CD4-positive, alpha-beta T cell (primary cell): ENCODE measurements at regions not wholly inside any gene's neighbourhood (a gene's known extent, or its start where the extent isn't known, plus 50 kb on each side); places are given as distances from the start of the nearest gene placed in this dataset.

ENCODE experiments used
- ATAC-seq: fragments of 200-7000 bp; cut with Tn5 transposase; one replicate; pipeline ENCODE4 v1.10.0; 2022; ENCODE audit warnings: mild to moderate bottlenecking; ENCODE audit not compliant: poor library complexity
- CTCF ChIA-PET: fragments of 350-600 bp; sonication (Branson Sonifier 250); formaldehyde crosslinking; loops from one replicate; lab custom pipeline; 2021; ENCODE audit warnings: antibody characterized with exemption, inconsistent platforms; lab: Charles Lee
- POLR2A ChIA-PET: fragments of 350-600 bp; sonication (Branson Sonifier 250); formaldehyde crosslinking; loops from one replicate; lab custom pipeline; 2021; ENCODE audit warnings: antibody characterized with exemption, inconsistent platforms; lab: Charles Lee
- DNase-seq, 14 experiments: peaks; one replicate each; pipeline ENCODE4 v3.0.0-alpha.2; 2013 to 2020; ENCODE audit warnings: mixed read lengths in 2 of 14
- H3K27ac ChIP-seq, 2 donors: one replicate each; pipeline versions ENCODE4 v1.5.1 to v1.7.0; 2013; ENCODE audit warnings: low read length in 2 of 2, low read depth in 1 of 2, mild to moderate bottlenecking in 1 of 2
- H3K27me3 ChIP-seq, 2 experiments: 1 replicate in 1 of 2; 2 replicates in 1 of 2; pipeline versions ENCODE4 v1.6.1 to v1.7.0; 2013; ENCODE audit warnings: low read length in 2 of 2, control low read depth in 1 of 2, mild to moderate bottlenecking in 1 of 2, moderate library complexity in 1 of 2; ENCODE audit not compliant: insufficient read depth in 2 of 2, control insufficient read depth in 1 of 2
- H3K36me3 ChIP-seq: one replicate; pipeline ENCODE4 v1.6.1; 2013; ENCODE audit warnings: low read length, control low read depth; ENCODE audit not compliant: insufficient read depth
- H3K4me1 ChIP-seq: one replicate; pipeline ENCODE4 v1.6.1; 2013; ENCODE audit warnings: low read length, control low read depth; ENCODE audit not compliant: insufficient read depth
- H3K4me3 ChIP-seq: one replicate; pipeline ENCODE4 v1.5.1; 2013; ENCODE audit warnings: mild to moderate bottlenecking, low read length, moderate library complexity
- H3K9me3 ChIP-seq, 2 experiments: 1 replicate in 1 of 2; 2 replicates in 1 of 2; pipeline versions ENCODE4 v1.6.1 to v1.7.0; 2013; ENCODE audit warnings: low read length in 2 of 2, mild to moderate bottlenecking in 2 of 2, control low read depth in 1 of 2, moderate library complexity in 1 of 2; ENCODE audit not compliant: control insufficient read depth in 1 of 2, insufficient read depth in 1 of 2
- H3K27ac Mint-ChIP-seq: one replicate; pipeline ENCODE4 v1.8.0; 2020; ENCODE audit warnings: mixed read lengths
- H3K27me3 Mint-ChIP-seq: one replicate; pipeline ENCODE4 v1.8.0; 2021; ENCODE audit warnings: mixed read lengths
- H3K36me3 Mint-ChIP-seq: one replicate; pipeline ENCODE4 v1.8.0; 2021; ENCODE audit warnings: low read depth, mixed read lengths
- H3K4me1 Mint-ChIP-seq: one replicate; pipeline ENCODE4 v1.8.0; 2021; ENCODE audit warnings: low read depth, mixed read lengths
- H3K4me3 Mint-ChIP-seq: one replicate; pipeline ENCODE4 v1.8.0; 2020; ENCODE audit warnings: mild to moderate bottlenecking, mixed read lengths
- H3K9me3 Mint-ChIP-seq: one replicate; pipeline ENCODE4 v1.8.0; 2020; ENCODE audit warnings: mixed read lengths
- intact Hi-C, 2 experiments: fragments of 100-400 bp; cut with DNase I in 1 of 2; cut with micrococcal nuclease in 1 of 2; formaldehyde crosslinking; loops; one replicate each; pipeline versions ENCODE4 v1.15.1 to v1.9.0; 2023 to 2025; cut with DNase I, micrococcal nuclease
- TF ChIP-seq, protein P1 (sequence below): fragments of 200-600 bp; IDR thresholded peaks from one replicate; pipeline ENCODE4 v1.8.0; 2022; ENCODE audit warnings: antibody characterized with exemption, mild to moderate bottlenecking

GRCh38 chr11:128021349-128022006 lies 565.9 kb downstream of the ETS1 start:
- Histone ChIP-seq H3K4me1 (no peaks in the 10 kb centered on the region), H3K36me3 (no peaks in the 10 kb centered on the region), H3K9me3 (no peaks in the 10 kb centered on the region), H3K27ac (no peak overlapping the region), H3K4me3 (no peak overlapping the region), H3K27me3 (peaks cover 0 to 3% of the 10 kb centered on the region in 2 experiments)
- POLR2A ChIA-PET = no interaction called here
- intact Hi-C loops = no loop called here
- Mint-ChIP-seq H3K9me3 (no peaks in the 10 kb centered on the region), H3K27me3 (no peaks in the 10 kb centered on the region), H3K4me1 (no peaks in the 10 kb centered on the region), H3K27ac (no peak overlapping the region), H3K36me3 (no peaks in the 10 kb centered on the region), H3K4me3 (no peak overlapping the region)
- no peak for DNase-seq
- TF ChIP-seq, protein P1, sequence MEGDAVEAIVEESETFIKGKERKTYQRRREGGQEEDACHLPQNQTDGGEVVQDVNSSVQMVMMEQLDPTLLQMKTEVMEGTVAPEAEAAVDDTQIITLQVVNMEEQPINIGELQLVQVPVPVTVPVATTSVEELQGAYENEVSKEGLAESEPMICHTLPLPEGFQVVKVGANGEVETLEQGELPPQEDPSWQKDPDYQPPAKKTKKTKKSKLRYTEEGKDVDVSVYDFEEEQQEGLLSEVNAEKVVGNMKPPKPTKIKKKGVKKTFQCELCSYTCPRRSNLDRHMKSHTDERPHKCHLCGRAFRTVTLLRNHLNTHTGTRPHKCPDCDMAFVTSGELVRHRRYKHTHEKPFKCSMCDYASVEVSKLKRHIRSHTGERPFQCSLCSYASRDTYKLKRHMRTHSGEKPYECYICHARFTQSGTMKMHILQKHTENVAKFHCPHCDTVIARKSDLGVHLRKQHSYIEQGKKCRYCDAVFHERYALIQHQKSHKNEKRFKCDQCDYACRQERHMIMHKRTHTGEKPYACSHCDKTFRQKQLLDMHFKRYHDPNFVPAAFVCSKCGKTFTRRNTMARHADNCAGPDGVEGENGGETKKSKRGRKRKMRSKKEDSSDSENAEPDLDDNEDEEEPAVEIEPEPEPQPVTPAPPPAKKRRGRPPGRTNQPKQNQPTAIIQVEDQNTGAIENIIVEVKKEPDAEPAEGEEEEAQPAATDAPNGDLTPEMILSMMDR = no peak
- ATAC-seq = no peak
- CTCF ChIA-PET = interaction anchor here (1.3 kb wide), 1 partner anchor 136 kb away, joined by 3 read pairs; no protein-coding TSS in a partner anchor

DNA sequence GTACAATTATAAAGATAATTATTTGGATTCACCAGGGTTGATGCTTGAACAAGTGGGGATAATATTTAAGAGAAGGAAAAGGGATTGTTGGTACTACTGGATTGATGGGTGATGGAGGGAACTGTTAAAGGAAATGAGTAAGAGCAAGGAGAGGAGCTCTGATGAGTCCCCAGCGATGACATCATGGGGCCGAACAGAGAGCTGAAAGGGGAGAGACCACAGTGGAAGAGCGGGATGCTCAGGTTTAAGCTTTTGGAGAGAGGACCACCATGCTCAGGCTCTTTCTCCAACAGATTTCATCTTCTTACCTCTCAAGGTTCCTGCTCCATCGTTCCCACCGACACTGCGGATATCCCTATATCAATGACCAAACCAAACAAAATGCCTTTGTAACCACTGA lies 568.7 kb downstream of the ETS1 start:
- TF ChIP-seq, protein P1 = no peak
- Histone ChIP-seq H3K27ac (no peak overlapping the region), H3K9me3 (no peaks in the 10 kb centered on the region), H3K4me1 (no peaks in the 10 kb centered on the region), H3K27me3 (no peaks in the 10 kb centered on the region), H3K36me3 (no peaks in the 10 kb centered on the region), H3K4me3 (no peak overlapping the region)
- Mint-ChIP-seq H3K27me3 (no peaks in the 10 kb centered on the region), H3K9me3 (no peaks in the 10 kb centered on the region), H3K36me3 (no peaks in the 10 kb centered on the region), H3K4me3 (no peak overlapping the region), H3K27ac (no peak overlapping the region), H3K4me1 (no peaks in the 10 kb centered on the region)
- intact Hi-C loops = no loop called here
- DNase-seq (no peak), ATAC-seq (no peak)
- ChIA-PET CTCF (interaction anchor here (0.7 to 1.5 kb wide), 2 partner anchors 139 to 212 kb away, joined by 3 to 4 read pairs; no protein-coding TSS in a partner anchor), POLR2A (no interaction called here)

DNA sequence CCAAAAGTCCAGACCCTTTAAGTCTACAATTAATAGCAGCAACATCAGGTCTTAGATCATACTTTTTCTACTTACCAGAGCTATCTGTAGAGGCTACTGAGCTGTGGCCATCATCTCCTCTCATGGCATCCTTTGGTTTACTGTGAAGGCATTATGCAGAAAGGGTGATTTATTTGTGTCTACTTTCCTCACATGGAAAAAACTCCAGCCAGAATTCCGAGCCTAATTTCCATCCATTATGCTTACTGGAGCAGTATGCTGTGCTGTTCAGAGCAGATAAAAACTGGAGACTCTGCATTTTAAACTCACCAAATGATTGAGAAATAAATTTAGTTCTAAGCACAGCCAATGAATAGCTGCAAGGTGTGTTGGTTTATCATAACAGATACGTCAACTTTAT lies 581.8 kb downstream of the ETS1 start:
- Mint-ChIP-seq H3K36me3 (peaks cover 13% of the 10 kb centered on the region), H3K27ac (no peak overlapping the region), H3K9me3 (peaks cover 9% of the 10 kb centered on the region), H3K4me3 (no peak overlapping the region), H3K4me1 (no peaks in the 10 kb centered on the region), H3K27me3 (peaks cover 55% of the 10 kb centered on the region)
- TF ChIP-seq, protein P1 = no peak
- H3K9me3 ChIP-seq = peaks cover 0 to 28% of the 10 kb centered on the region in 2 experiments
- H3K4me3 ChIP-seq = no peak overlapping the region
- DNase-seq (no peak), ATAC-seq (no peak)
- H3K27ac ChIP-seq = no peak overlapping the region
- intact Hi-C loops = no loop called here
- no peaks in the 10 kb centered on the region for H3K36me3 ChIP-seq
- ChIA-PET POLR2A (no interaction called here), CTCF (no interaction called here)
- no peaks in the 10 kb centered on the region for H3K4me1 ChIP-seq
- peaks cover 7 to 14% of the 10 kb centered on the region in 2 experiments for H3K27me3 ChIP-seq
